Activated CD8-positive, alpha-beta memory T cell treated with anti-CD3 and anti-CD28 coated beads, Interleukin-2, amount 10 ng/mL, durations not matched to agents 7 days and 5 days (primary cell): ENCODE measurements at regions not wholly inside any gene's neighbourhood (a gene's known extent, or its start where the extent isn't known, plus 50 kb on each side); places are given as distances from the start of the nearest gene placed in this dataset.
"Not testable (repeated sequence)": the region's sequence is repeated elsewhere in the genome, so short reads cannot be mapped to it uniquely, and the experiment has no call there.

Experiments
- ATAC-seq: fragments of 150-1000 bp; cut with Tn5 transposase; one replicate; pipeline ENCODE4 v1.10.0; 2021; ENCODE audit warnings: moderate library complexity
- CTCF ChIA-PET: fragments of 350-600 bp; sonication (Branson Sonifier 250); formaldehyde crosslinking; loops from one replicate; lab custom pipeline; 2021; ENCODE audit warnings: antibody characterized with exemption; lab: Charles Lee
- DNase-seq: peaks from one replicate; pipeline ENCODE4 v3.0.0-alpha.2; 2020
- H3K27ac Mint-ChIP-seq: one replicate; pipeline ENCODE4 v1.8.0; 2021; ENCODE audit warnings: mild to moderate bottlenecking, mixed read lengths
- H3K27me3 Mint-ChIP-seq: one replicate; pipeline ENCODE4 v1.8.0; 2021; ENCODE audit warnings: mixed read lengths
- H3K36me3 Mint-ChIP-seq: one replicate; pipeline ENCODE4 v1.8.0; 2021; ENCODE audit warnings: mild to moderate bottlenecking, mixed read lengths
- H3K4me1 Mint-ChIP-seq: one replicate; pipeline ENCODE4 v1.8.0; 2021; ENCODE audit warnings: mixed read lengths
- H3K4me3 Mint-ChIP-seq: one replicate; pipeline ENCODE4 v1.8.0; 2021; ENCODE audit warnings: mild to moderate bottlenecking, moderate library complexity, mixed read lengths
- H3K9me3 Mint-ChIP-seq: one replicate; pipeline ENCODE4 v1.8.0; 2022; ENCODE audit warnings: low read depth, mixed read lengths

GRCh38 chr14:49313108-49313507 is 273.1 kb downstream of the RPS29 start:
- Mint-ChIP-seq H3K27ac (no peak overlapping the region), H3K27me3 (no peaks in the 10 kb centered on the region), H3K4me3 (no peak overlapping the region), H3K36me3 (no peaks in the 10 kb centered on the region), H3K9me3 (no peaks in the 10 kb centered on the region), H3K4me1 (no peaks in the 10 kb centered on the region)
- CTCF ChIA-PET = no interaction called here
- DNase-seq (no peak), ATAC-seq (no peak)

- Mint-ChIP-seq H3K4me1 (no peaks in the 10 kb centered on the region), H3K27ac (no peak overlapping the region), H3K27me3 (no peaks in the 10 kb centered on the region), H3K9me3 (no peaks in the 10 kb centered on the region), H3K4me3 (no peak overlapping the region), H3K36me3 (no peaks in the 10 kb centered on the region)
- CTCF ChIA-PET = no interaction called here
- no peak for DNase-seq
- no peak for ATAC-seq
Measured at GRCh38 chr14:49310298-49310697, 275.9 kb downstream of the RPS29 start.

- H3K27me3 Mint-ChIP-seq = no peaks in the 10 kb centered on the region
- CTCF ChIA-PET = interaction anchor here (1.2 to 1.4 kb wide), 2 partner anchors 10 to 15 kb away, joined by 3 to 5 read pairs; no protein-coding TSS in a partner anchor
- no peak overlapping the region for H3K27ac Mint-ChIP-seq
- no peak for DNase-seq
- no peaks in the 10 kb centered on the region for H3K9me3 Mint-ChIP-seq
- ATAC-seq = no peak
- no peaks in the 10 kb centered on the region for H3K4me1 Mint-ChIP-seq
- H3K4me3 Mint-ChIP-seq = no peak overlapping the region
- H3K36me3 Mint-ChIP-seq = no peaks in the 10 kb centered on the region
Measured at GRCh38 chr14:49306152-49306751, 279.9 kb downstream of the RPS29 start.

GRCh38 chr14:49303946-49304516 is 282.1 kb downstream of the RPS29 start:
- no peak overlapping the region for H3K4me3 Mint-ChIP-seq
- no peaks in the 10 kb centered on the region for H3K36me3 Mint-ChIP-seq
- no peaks in the 10 kb centered on the region for H3K27me3 Mint-ChIP-seq
- CTCF ChIA-PET = no interaction called here
- H3K9me3 Mint-ChIP-seq = no peaks in the 10 kb centered on the region
- DNase-seq (no peak), ATAC-seq (no peak)
- H3K27ac Mint-ChIP-seq = no peak overlapping the region
- H3K4me1 Mint-ChIP-seq = no peaks in the 10 kb centered on the region

GRCh38 chr14:49297102-49297501 is 289.1 kb downstream of the RPS29 start:
- CTCF ChIA-PET = interaction anchor here (1.8 kb wide), 1 partner anchor 9 kb away, joined by 5 read pairs; no protein-coding TSS in a partner anchor
- Mint-ChIP-seq H3K4me3 (no peak overlapping the region), H3K4me1 (no peaks in the 10 kb centered on the region), H3K27me3 (no peaks in the 10 kb centered on the region), H3K36me3 (no peaks in the 10 kb centered on the region), H3K27ac (no peak overlapping the region), H3K9me3 (no peaks in the 10 kb centered on the region)
- no peak for ATAC-seq
- DNase-seq = no peak

GRCh38 chr14:49294621-49295148 is 291.5 kb downstream of the RPS29 start:
- H3K36me3 Mint-ChIP-seq = no peaks in the 10 kb centered on the region
- no peak overlapping the region for H3K27ac Mint-ChIP-seq
- no peak overlapping the region for H3K4me3 Mint-ChIP-seq
- H3K9me3 Mint-ChIP-seq = no peaks in the 10 kb centered on the region
- CTCF ChIA-PET = no interaction called here
- no peaks in the 10 kb centered on the region for H3K4me1 Mint-ChIP-seq
- DNase-seq (no peak), ATAC-seq (no peak)
- no peaks in the 10 kb centered on the region for H3K27me3 Mint-ChIP-seq

- CTCF ChIA-PET = no interaction called here
- Mint-ChIP-seq H3K4me1 (no peaks in the 10 kb centered on the region), H3K4me3 (no peak overlapping the region), H3K9me3 (no peaks in the 10 kb centered on the region), H3K27me3 (no peaks in the 10 kb centered on the region), H3K36me3 (no peaks in the 10 kb centered on the region), H3K27ac (no peak overlapping the region)
- no peak for DNase-seq
- ATAC-seq = no peak
Measured at GRCh38 chr14:49287004-49287403, 299.2 kb downstream of the RPS29 start.

- CTCF ChIA-PET = no interaction called here
Measured at GRCh38 chr14:49286257-49286983, 299.8 kb downstream of the RPS29 start.

GRCh38 chr14:49280566-49280965 is 305.6 kb downstream of the RPS29 start:
- H3K9me3 Mint-ChIP-seq = no peaks in the 10 kb centered on the region
- no peaks in the 10 kb centered on the region for H3K4me1 Mint-ChIP-seq
- no peaks in the 10 kb centered on the region for H3K36me3 Mint-ChIP-seq
- H3K4me3 Mint-ChIP-seq = no peak overlapping the region
- DNase-seq = no peak
- ATAC-seq = no peak
- no peak overlapping the region for H3K27ac Mint-ChIP-seq
- peaks cover 2% of the 10 kb centered on the region for H3K27me3 Mint-ChIP-seq
- CTCF ChIA-PET = no interaction called here

More at GRCh38 chr14:49286257-49286983, 299.8 kb downstream of the RPS29 start:
- Mint-ChIP-seq H3K27ac (no peak overlapping the region), H3K4me3 (no peak overlapping the region), H3K27me3 (no peaks in the 10 kb centered on the region), H3K4me1 (no peaks in the 10 kb centered on the region), H3K9me3 (no peaks in the 10 kb centered on the region), H3K36me3 (no peaks in the 10 kb centered on the region)
- DNase-seq = no peak
- ATAC-seq = no peak

GRCh38 chr14:49250517-49250916 is 335.7 kb downstream of the RPS29 start:
- no peak for DNase-seq
- no peaks in the 10 kb centered on the region for H3K36me3 Mint-ChIP-seq
- ATAC-seq = no peak
- H3K9me3 Mint-ChIP-seq = no peaks in the 10 kb centered on the region
- no peaks in the 10 kb centered on the region for H3K27me3 Mint-ChIP-seq
- no peak overlapping the region for H3K4me3 Mint-ChIP-seq
- H3K27ac Mint-ChIP-seq = no peak overlapping the region
- CTCF ChIA-PET = no interaction called here
- no peaks in the 10 kb centered on the region for H3K4me1 Mint-ChIP-seq

GRCh38 chr14:49250109-49250508 is 336.1 kb downstream of the RPS29 start:
- Mint-ChIP-seq H3K4me1 (no peaks in the 10 kb centered on the region), H3K36me3 (no peaks in the 10 kb centered on the region), H3K27me3 (no peaks in the 10 kb centered on the region), H3K4me3 (no peak overlapping the region), H3K9me3 (peaks cover 2% of the 10 kb centered on the region), H3K27ac (no peak overlapping the region)
- no peak for ATAC-seq
- no peak for DNase-seq
- CTCF ChIA-PET = no interaction called here

GRCh38 chr14:49249022-49249421 is 337.2 kb downstream of the RPS29 start:
- CTCF ChIA-PET = no interaction called here
- Mint-ChIP-seq H3K36me3 (no peaks in the 10 kb centered on the region), H3K27ac (no peak overlapping the region), H3K27me3 (no peaks in the 10 kb centered on the region), H3K9me3 (peaks cover 2% of the 10 kb centered on the region), H3K4me3 (no peak overlapping the region), H3K4me1 (no peaks in the 10 kb centered on the region)
- no peak for DNase-seq
- ATAC-seq = no peak

- H3K27ac Mint-ChIP-seq, H3K4me1 Mint-ChIP-seq, H3K9me3 Mint-ChIP-seq, CTCF ChIA-PET, H3K27me3 Mint-ChIP-seq, H3K36me3 Mint-ChIP-seq, H3K4me3 Mint-ChIP-seq, ATAC-seq, DNase-seq: not testable (repeated sequence)
Measured at GRCh38 chr14:49243777-49244176, 342.4 kb downstream of the RPS29 start.

- DNase-seq = no peak
- Mint-ChIP-seq H3K4me1 (no peaks in the 10 kb centered on the region), H3K36me3 (peaks cover 3% of the 10 kb centered on the region), H3K9me3 (peaks cover 10% of the 10 kb centered on the region), H3K27me3 (no peaks in the 10 kb centered on the region), H3K27ac (no peak overlapping the region), H3K4me3 (no peak overlapping the region)
- no peak for ATAC-seq
- CTCF ChIA-PET = no interaction called here
Measured at GRCh38 chr14:49240383-49240782, 345.8 kb downstream of the RPS29 start.
